C4-2B (cell line): ENCODE measurements at regions not wholly inside any gene's neighbourhood (a gene's known extent, or its start where the extent isn't known, plus 50 kb on each side); places are given as distances from the start of the nearest gene placed in this dataset.

ENCODE experiments used
- ZFX ChIP-seq: fragments of 450-650 bp; IDR thresholded peaks from 2 replicates; pipeline ENCODE4 v1.6.1; 2017
- TF ChIP-seq, protein P1 (sequence below): fragments of 450-650 bp; conservative IDR thresholded peaks from 2 replicates; pipeline ENCODE4 v1.5.1; 2017; ENCODE audit warnings: mild to moderate bottlenecking

DNA sequence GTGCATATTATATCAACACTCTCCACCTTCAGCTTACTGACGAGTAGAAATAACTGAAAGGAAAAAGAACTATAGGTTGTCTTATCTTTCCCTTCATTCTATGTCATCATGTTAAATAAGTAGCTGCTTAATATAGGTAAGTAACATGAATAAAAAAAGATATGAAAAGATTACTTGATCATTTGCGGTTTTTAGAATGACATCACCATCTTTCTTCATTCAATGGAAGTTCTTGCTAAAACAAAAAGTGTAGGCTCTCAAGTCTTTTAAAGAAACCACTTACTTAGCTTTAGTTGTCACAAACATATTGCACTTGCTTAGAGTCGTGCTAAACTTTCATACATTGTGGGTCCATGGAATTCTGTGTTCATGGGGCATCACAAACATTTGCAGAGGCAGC, 331.1 kb upstream of the DEPDC1 start:
- TF ChIP-seq, protein P1, sequence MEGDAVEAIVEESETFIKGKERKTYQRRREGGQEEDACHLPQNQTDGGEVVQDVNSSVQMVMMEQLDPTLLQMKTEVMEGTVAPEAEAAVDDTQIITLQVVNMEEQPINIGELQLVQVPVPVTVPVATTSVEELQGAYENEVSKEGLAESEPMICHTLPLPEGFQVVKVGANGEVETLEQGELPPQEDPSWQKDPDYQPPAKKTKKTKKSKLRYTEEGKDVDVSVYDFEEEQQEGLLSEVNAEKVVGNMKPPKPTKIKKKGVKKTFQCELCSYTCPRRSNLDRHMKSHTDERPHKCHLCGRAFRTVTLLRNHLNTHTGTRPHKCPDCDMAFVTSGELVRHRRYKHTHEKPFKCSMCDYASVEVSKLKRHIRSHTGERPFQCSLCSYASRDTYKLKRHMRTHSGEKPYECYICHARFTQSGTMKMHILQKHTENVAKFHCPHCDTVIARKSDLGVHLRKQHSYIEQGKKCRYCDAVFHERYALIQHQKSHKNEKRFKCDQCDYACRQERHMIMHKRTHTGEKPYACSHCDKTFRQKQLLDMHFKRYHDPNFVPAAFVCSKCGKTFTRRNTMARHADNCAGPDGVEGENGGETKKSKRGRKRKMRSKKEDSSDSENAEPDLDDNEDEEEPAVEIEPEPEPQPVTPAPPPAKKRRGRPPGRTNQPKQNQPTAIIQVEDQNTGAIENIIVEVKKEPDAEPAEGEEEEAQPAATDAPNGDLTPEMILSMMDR: no peak
- no peak for TF ChIP-seq ZFX
